Neural progenitor cell (in vitro differentiated cells): ENCODE measurements at regions not wholly inside any gene's neighbourhood (a gene's known extent, or its start where the extent isn't known, plus 50 kb on each side); places are given as distances from the start of the nearest gene placed in this dataset.

Experiments
- CTCF ChIP-seq: fragments of 200-600 bp; sonication (generic); IDR thresholded peaks from 2 replicates; pipeline ENCODE4 v1.5.1; 2017; ENCODE audit warnings: antibody characterized with exemption, mild to moderate bottlenecking
- EZH2phosphoT487 ChIP-seq: fragments of 200-600 bp; sonication (generic); IDR thresholded peaks from 2 replicates; pipeline ENCODE4 v1.6.1; 2017; ENCODE audit warnings: antibody characterized with exemption

- no peak for TF ChIP-seq EZH2phosphoT487
- TF ChIP-seq CTCF, result no peak
These were observed 550.8 kb upstream of the TNP1 start for GRCh38 chr2:217410681-217410960.
